ENCODE measurements at regions not wholly inside any gene's neighbourhood (a gene's known extent, or its start where the extent isn't known, plus 50 kb on each side); places are given as distances from the start of the nearest gene placed in this dataset.

DNA sequence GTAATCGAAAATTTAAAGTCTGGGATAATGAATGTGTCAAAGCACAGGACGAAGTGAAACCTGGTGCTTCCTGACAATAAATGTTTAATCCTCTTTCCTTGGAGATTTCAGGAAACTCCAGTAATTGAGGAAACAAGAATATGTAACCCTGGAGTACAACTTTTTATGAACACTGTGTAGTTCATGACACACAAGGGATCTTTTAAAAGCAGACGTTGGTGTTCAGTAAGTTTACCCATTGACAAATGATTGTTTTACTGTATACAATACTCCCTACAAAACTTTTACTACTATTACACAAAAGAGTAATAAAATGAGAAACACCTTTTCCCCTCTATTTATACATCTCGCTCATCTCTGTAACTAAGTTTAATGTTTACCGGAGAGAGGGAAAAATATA, 312.4 kb downstream of the PPARGC1A start:
- no peak for DNase-seq (ENCODE audit: low spot score)
- ChIA-PET POLR2A (no interaction called here), CTCF (ENCODE audit: low intra/inter-chr PET ratio, low total read pairs) (no interaction called here)
- Histone ChIP-seq H3K4me1 (ENCODE audit: insufficient read depth, low read length) (no peaks in the 10 kb centered on the region), H3K79me2 (ENCODE audit: insufficient read depth, low read length) (no peaks in the 10 kb centered on the region), H3K27me3 (ENCODE audit: control insufficient read depth in 1 of 2, insufficient read depth in 2 of 2, low read length in 2 of 2) (no peaks in the 10 kb centered on the region), H2AFZ (ENCODE audit: low read length) (no peak overlapping the region), H3K4me2 (ENCODE audit: low read depth, low read length) (no peak overlapping the region), H3K9ac (ENCODE audit: insufficient read depth, low read depth, low read length) (no peak overlapping the region), H3K4me3 (replicated peaks in 1 of 3; ENCODE audit: insufficient read depth in 1 of 3, low read depth in 2 of 3, low read length in 3 of 3) (no peak overlapping the region), H3K9me3 (ENCODE audit: low read length) (0 out of 2 replicates have a peak, but pooled peaks cover 7% of the 10 kb centered on the region), H3K36me3 (replicated peaks in 1 of 2; ENCODE audit: control insufficient read depth in 1 of 2, insufficient read depth in 2 of 2, low read length in 2 of 2) (no peaks in the 10 kb centered on the region), H3K27ac (ENCODE audit: extremely low read length, insufficient read depth, low read length) (no peak overlapping the region), H4K20me1 (ENCODE audit: insufficient read depth, low read length) (no peaks in the 10 kb centered on the region)
- BruUV-seq (replicated peaks), result no TSS peak
- WGBS (ENCODE audit: low lambda C conversion rate), result 10% methylated on average over 5 of the region's 5 CpGs
- ATAC-seq, result no peak
- intact Hi-C loops (cut with micrococcal nuclease; ENCODE audit: unreplicated experiment) (no loop called here), in situ Hi-C loops (cut with HindIII; ENCODE audit: extremely low pct_ligation_motif_present, low pct_unique_long_range_greater_than_20kb) (no loop called here)
- TF ChIP-seq, protein P1, sequence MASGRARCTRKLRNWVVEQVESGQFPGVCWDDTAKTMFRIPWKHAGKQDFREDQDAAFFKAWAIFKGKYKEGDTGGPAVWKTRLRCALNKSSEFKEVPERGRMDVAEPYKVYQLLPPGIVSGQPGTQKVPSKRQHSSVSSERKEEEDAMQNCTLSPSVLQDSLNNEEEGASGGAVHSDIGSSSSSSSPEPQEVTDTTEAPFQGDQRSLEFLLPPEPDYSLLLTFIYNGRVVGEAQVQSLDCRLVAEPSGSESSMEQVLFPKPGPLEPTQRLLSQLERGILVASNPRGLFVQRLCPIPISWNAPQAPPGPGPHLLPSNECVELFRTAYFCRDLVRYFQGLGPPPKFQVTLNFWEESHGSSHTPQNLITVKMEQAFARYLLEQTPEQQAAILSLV (CRISPR knock-in tag; IDR thresholded peaks at IDR 0.05; ENCODE audit: borderline replicate concordance), result no peak
- no peak for TF ChIP-seq SOX6 (IDR thresholded peaks at IDR 0.05)
- no peak for TF ChIP-seq SOX6 (CRISPR knock-in tag; IDR thresholded peaks at IDR 0.05)
- no peak for TF ChIP-seq HNRNPLL (IDR thresholded peaks at IDR 0.05; ENCODE audit: low read depth, low read length, poor library complexity, severe bottlenecking)
- FAIRE-seq, result no peak

DNA sequence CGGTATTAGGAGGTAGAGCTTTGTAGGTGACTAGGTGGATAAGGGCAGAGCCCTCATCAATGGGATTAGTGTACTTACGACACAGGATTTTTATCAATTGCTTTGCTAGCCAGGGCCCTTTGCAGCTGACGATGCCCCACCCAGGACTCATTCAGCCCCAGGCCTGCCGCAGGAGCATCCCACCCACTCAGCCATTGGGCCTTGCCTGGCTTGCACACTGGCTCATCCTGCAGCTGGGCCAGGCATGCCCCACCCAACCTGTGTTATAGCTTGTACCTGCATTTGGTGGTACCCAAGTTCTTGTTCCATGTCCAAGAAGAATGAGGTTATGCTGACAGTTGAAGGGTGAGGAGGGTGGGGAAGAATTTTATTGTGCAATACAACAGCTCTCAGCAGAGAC, 317.5 kb downstream of the PPARGC1A start:
- WGBS (ENCODE audit: low lambda C conversion rate), result 0% methylated on average over 1 of the region's 4 CpGs
- DNase-seq (ENCODE audit: low spot score) (no peak), FAIRE-seq (no peak), ATAC-seq (no peak)
- Histone ChIP-seq H3K4me1 (ENCODE audit: insufficient read depth, low read length) (no peaks in the 10 kb centered on the region), H3K27ac (ENCODE audit: extremely low read length, insufficient read depth, low read length) (no peak overlapping the region), H3K79me2 (ENCODE audit: insufficient read depth, low read length) (no peaks in the 10 kb centered on the region), H4K20me1 (ENCODE audit: insufficient read depth, low read length) (no peaks in the 10 kb centered on the region), H3K9ac (ENCODE audit: insufficient read depth, low read depth, low read length) (no peak overlapping the region), H3K9me3 (ENCODE audit: low read length) (0 out of 2 replicates have a peak, but pooled peaks cover 7% of the 10 kb centered on the region), H3K4me3 (replicated peaks in 1 of 3; ENCODE audit: insufficient read depth in 1 of 3, low read depth in 2 of 3, low read length in 3 of 3) (no peak overlapping the region), H2AFZ (ENCODE audit: low read length) (no peak overlapping the region), H3K4me2 (ENCODE audit: low read depth, low read length) (no peak overlapping the region), H3K36me3 (replicated peaks in 1 of 2; ENCODE audit: control insufficient read depth in 1 of 2, insufficient read depth in 2 of 2, low read length in 2 of 2) (no peaks in the 10 kb centered on the region), H3K27me3 (ENCODE audit: control insufficient read depth in 1 of 2, insufficient read depth in 2 of 2, low read length in 2 of 2) (no peaks in the 10 kb centered on the region)
- ChIA-PET POLR2A (no interaction called here), CTCF (ENCODE audit: low intra/inter-chr PET ratio, low total read pairs) (no interaction called here)
- in situ Hi-C loops (cut with HindIII; ENCODE audit: extremely low pct_ligation_motif_present, low pct_unique_long_range_greater_than_20kb), result no loop called here
- intact Hi-C loops (cut with micrococcal nuclease; ENCODE audit: unreplicated experiment), result no loop called here
- TF ChIP-seq NAIF1 (CRISPR knock-in tag; IDR thresholded peaks at IDR 0.05; ENCODE audit: borderline replicate concordance), result no peak
- peak; percentile 39; the same call in 1 of the 2 replicates for TF ChIP-seq CEBPB (IDR thresholded peaks at IDR 0.05; ENCODE audit: borderline replicate concordance, low read depth, low read length)
- no TSS peak for BruUV-seq (replicated peaks)

Measured in HepG2 (cell line).